NCI-H2029 treated with DMSO at 0.1 percent for 48 hours (cell line): ENCODE measurements at regions not wholly inside any gene's neighbourhood (a gene's known extent, or its start where the extent isn't known, plus 50 kb on each side); places are given as distances from the start of the nearest gene placed in this dataset.
"Not testable (repeated sequence)": the region's sequence is repeated elsewhere in the genome, so short reads cannot be mapped to it uniquely, and the experiment has no call there.

Experiments
- DNase-seq: peaks from one replicate; lab custom pipeline; 2025; lab: John Stamatoyannopoulos, UW

DNA sequence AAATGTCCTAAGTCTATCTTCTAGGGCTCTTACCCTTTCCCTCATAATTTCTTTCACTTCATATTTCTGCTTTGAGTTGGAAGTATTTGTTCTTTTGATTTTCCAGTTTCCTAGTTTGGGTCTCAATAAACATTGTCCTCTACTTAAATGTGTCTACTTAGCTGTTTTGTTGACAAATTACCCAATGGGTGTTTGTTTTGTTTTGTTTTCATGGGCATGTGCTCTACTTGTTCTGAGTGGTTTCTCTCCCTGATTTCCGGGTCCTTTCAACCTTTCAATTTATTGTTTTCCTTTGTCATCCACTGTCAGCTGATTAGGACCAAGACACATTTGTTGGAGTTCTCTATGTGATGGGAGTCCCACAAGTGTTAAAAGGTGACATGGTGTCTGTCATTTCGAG is 1181.4 kb downstream of the RPA4 start:
- DNase-seq: no peak

DNA sequence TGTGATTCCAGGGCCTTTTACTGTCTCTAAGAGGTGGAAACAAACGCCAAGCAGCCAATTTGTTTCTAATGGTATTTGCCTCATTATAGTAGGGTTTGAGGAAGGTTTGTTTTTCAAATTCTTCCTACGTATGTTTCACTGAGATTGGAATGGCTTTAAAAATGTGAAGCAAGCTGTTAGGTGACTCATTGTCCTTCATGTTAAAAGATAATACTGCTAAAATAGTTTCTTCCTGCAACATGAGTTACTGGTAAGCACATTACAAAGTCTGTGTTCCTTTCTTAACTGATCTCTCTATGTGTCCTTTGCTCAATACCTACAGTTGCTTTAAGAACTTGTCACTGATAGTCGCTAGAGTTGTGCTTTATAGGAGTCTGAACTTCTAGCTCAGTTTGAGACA is 1183.9 kb downstream of the RPA4 start:
- no peak for DNase-seq

DNA sequence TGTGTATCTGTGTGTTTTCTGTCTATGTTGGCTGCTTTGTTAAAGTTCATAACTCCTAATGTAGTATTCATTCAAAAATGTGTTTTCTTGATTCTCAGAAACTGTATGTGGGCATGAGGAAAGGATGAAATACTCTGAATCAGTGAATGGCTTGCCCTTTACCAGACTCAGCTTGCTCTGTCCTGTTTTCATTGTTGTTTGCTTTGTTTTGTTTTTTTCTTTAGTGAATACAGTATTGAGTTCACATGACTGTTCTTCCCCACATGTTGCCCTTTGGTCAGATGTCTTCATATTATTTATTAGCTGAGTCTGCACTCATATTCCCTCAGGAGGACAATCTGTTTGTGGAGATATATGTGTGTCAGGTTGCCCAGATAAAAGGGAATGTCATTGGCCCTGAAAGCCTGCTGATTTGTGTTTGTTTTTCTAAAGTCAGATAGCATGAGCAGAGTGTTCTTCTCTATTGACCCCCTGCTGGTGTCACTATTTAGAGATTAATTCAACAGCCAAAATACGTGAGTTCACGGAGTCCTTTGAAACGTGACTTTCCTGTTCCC is 1184.4 kb downstream of the RPA4 start:
- no peak for DNase-seq

DNA sequence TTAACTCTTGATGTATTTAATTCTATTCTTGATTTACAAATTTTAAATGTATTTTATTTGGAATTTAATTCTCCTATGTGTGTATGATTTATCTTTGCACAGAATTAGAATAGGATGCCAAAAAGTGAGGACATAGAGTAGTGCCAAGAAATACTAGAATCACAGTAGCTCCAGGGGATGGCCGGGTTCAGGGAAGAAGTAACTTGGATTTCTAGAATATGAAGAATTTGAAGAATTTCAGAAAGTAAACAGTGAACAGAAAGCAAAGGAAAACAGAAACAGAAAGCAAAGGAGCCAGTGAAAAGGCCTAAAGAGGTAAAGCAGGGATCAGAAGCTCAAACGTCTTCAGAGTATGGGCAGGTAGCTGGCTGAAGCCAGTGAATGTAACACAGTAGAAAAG is 1187.6 kb downstream of the RPA4 start:
- no peak for DNase-seq

DNA sequence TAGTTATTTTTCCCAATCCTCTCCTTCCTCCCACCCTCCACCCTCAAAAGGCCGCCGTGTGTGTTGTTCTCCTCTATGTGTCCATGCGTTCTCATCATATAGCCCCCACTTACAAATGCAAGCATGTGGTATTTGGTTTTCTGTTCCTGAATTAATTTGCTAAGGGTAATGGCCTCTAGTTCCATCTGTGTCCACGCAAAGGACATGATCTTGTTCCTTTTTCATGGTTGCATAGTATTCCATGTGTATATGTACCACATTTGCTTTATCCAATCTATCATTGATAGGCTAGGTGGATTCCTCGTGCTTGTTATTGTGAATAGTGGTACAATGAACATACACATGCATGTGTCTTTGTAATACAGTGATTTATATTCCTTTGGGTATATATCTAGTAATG is 1193.7 kb downstream of the RPA4 start:
- DNase-seq: no peak

DNA sequence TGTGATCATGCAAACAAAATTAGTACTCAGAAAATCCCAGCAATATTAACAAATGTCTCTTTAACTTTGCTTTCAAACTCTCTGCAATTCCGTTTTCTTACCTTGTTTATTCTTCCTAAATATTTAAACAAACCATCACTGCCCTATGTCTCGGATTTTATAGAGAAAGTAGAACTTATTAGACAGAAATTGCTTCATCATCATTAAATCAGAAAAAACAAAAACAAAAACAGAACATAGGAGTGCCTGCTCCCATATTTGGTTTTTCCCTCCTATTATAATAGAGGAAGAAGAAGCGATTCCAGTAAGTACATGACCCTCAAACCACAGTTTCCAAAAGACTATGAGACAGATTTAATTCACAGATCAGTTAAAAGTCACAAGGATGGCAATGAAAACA is 1228.0 kb downstream of the RPA4 start:
- DNase-seq: no peak

DNA sequence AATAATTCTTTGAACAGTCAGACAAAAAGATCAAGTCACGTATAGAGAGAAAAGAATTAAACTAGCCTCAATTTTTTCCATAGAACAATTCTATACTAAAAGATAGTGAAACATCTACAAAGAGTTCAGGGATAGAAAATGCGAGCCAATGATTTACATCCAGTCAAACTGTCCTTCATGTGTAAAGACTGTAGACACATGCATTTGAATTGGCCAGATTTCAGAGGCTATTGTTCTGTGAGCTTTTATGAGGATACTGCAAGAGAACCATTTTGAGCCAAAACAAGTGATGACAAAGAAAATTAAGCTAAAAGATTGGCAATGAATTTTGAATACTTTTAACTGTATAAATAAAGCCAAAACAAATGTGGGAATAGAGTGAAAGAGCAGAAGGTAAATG is 1230.3 kb downstream of the RPA4 start:
- no peak for DNase-seq

DNA sequence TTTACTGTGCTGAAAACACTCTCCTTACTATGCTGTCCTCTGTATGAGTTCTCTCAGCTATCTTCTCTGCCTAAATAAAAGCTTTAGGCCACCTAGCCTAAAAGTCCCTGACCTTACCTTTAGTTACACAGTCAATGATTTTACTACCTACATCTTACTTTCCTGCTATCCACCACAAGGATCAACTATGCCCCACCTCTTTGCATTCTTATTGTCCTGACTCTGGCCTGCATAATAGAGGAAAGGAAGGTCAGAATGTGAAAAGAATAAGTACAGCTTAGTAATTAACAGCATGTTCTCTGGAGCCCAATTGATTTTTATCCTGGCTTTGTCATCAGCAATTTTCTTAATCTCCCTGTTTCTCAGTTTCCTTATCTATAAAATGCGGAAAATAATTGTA is 1257.8 kb downstream of the RPA4 start:
- no peak for DNase-seq

DNA sequence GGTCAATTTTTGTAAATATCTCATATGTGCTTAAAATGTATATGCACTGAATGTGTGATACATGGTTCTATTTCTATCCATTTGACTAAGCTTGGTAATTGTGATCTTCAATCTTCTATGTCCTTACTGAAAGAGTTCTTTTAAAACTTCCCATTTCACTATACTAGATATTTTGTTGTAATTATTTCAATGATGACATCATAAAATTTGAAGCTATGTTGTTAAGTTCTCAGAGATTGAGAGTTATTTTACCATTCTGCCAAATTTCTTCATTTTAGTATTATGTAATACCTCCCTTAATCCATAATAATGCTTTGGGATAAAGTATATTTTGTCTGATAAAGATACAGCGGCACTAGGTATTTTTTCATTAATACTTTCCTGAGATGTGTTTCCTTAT is 1307.3 kb downstream of the RPA4 start:
- no peak for DNase-seq

DNA sequence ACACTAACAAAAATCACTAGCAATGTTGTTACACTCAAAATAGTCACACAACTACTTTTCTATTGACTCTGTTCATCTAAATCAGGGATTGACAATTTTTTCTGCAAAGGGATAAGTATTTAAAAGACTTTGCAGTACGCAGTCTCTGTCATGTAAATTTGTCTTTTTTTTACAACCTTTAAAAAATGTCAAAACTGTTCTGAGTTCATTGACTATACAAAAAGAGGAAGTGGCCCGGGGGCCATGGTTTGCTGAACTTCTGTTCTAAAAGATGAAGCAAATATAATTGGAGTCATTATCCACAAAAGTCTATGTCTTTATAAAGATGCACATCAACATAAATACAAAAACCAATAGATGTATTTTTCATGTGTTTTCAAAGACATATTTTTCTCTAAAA is 1310.3 kb downstream of the RPA4 start:
- DNase-seq: no peak

DNA sequence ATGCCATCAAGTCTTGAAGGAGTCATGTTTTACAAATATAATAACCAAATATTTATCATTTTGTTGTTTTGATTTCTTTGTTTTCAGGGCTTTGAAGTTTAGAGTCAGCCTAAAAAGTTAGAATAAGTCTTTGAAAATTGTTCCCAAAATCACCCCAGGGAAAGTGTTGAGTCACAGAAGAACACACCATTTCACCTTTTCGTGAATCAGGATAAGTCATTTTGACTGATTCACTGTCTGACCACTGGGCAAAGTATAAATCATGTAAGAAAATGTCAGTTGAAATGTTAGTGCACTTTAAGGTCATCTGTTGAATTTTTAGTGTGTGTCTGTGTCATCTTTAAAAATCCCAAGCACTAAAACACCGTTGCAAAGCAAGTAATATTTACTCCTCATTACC is 1320.1 kb downstream of the RPA4 start:
- DNase-seq: no peak

DNA sequence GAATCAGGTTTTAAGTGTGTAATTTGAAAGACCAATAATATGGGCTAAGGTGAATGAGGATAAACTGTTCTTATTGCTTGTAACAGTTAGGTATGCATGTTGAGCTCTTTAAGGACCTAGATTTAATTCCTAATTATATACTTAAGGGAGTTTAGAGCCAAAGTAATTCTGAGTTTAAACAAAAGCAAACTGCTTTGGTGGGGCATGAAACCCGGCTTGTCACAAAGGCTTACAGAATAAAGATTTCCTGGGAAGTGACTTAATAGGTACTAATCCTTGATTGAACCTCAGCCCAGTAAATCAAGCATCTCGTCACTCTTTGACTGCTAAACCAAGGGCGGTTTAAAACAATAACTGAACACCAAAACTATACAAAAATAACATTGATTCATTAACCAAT is 1324.2 kb downstream of the RPA4 start:
- DNase-seq: no peak

DNA sequence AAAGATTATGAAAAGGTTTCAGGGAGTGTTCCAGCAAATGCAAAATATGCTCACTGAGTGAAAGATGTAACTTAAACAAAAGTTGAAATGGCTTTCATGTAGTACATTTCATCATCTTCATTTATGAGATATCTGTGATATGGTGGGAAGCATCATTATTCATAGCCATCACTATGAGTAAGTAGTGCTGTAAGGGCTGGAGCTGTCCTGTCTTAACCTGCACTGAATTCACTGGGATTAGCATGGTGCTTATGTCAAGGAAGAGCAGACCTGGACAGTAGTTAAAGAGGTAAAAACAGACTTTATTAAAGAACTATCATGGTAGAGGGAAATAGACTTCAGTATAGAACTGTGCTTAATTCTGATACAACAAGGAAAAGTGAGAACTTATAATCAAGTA is 1347.3 kb downstream of the RPA4 start:
- no peak for DNase-seq

DNA sequence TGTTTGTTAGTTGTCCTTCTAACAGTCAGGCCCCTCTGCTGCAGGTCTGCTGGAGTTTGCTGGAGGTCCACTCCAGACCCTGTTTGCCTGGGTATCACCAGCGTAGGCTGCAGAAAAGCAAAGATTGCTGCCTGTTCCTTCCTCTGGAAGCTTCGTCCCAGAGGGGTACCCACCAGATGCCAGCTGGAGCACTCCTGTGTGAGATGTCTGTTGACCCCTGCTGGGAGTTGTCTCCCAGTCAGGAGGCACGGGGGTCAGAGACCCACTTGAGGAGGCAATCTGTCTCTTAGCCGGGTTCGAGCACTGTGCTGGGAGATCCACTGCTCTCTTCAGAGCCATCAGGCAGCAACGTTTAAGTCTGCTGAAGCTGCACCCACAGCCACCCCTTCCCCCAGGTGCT is 1356.4 kb downstream of the RPA4 start:
- not testable (repeated sequence) for DNase-seq

DNA sequence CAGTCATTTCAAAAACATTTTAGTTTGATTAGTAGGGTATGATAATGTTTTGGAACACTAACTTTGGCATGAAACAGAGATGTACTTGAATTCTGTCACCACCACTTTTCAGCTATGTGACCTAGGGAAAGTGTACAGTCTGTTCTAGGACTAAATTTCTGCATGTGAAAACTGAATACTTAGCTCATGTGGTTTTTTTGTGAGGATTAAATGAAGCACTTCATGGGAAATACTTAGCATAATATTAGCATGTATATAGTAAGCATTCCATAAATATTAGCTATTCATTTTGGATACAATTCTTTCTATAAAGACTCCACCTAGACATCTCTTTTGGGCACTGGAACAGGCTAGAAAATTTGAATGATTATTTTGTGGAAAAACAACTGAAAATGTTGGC is 1379.4 kb downstream of the RPA4 start:
- no peak for DNase-seq

DNA sequence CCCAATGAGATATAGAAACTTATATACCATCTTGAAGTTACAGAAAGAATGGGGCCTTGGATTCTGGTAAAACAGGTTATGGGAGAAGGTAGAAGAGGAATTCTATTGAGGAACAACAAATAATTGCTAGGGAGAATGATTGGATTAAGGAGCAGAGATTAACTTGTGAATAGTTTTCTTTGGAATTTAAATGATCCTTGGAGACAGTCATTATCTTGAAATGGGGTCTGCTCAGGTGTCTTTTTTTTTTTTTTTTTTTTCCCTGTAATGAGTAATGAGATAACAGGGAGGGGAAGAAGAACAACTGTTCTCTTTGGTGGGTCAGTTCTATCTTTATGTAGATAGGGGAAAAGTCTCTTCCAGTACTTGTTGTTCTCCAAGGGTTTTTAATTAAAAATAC is 1406.0 kb downstream of the RPA4 start:
- no peak for DNase-seq

DNA sequence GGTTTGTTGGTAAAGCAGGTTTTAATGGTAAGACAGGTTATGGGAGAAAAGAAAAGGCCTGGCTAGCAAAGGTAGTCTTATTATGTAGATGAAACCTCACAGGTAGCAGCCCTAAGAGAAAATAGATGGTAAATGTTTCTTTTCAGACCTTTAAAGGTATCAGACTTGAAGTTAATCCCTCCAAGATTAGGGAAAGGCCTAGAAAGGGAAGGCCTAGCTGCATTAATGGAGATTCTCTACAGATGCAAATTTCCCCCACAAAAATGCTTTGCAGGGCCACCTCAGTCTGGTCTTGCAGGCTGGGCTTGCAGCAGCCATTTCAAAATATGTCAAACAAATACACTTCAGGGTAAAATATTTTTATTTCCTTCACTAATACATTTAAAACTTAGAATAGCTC is 1410.6 kb downstream of the RPA4 start:
- no peak for DNase-seq

DNA sequence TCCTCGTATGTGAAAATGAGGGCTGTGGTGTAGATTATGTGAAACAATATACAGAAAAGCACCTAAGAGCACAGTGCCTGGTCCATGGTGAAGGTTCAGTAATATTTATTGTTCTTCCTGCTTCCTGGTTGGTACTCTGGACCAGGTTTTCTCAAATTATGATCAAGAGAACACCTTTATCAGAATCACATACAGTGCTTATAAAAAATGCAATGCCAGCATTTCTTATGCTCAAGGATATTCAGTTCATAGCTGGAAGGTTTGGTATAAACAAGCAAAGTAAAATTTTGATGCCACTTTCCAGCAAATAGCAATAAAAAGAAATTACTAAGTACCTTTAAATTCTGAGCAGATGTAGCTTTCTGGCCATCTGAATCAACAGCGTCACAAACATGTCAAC is 1412.4 kb downstream of the RPA4 start:
- no peak for DNase-seq

DNA sequence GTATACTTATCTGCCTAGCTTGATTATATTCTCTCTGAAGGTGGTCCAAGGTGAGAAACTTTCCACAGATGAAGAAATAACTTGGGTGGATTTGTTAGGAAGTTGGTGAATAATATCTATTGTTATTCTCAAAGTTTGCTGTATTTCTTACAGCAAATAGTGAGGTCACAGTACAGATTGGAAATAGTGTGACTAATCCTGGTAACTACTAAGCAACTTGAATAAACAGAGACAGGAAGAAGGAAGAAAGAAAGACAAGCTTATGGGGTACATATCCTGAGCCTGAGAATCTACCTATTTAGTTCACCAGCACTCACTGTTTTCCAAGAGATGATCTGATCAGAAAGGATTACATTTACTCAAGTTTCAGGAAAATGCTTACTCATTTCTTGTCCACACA is 1416.1 kb downstream of the RPA4 start:
- DNase-seq: no peak

DNA sequence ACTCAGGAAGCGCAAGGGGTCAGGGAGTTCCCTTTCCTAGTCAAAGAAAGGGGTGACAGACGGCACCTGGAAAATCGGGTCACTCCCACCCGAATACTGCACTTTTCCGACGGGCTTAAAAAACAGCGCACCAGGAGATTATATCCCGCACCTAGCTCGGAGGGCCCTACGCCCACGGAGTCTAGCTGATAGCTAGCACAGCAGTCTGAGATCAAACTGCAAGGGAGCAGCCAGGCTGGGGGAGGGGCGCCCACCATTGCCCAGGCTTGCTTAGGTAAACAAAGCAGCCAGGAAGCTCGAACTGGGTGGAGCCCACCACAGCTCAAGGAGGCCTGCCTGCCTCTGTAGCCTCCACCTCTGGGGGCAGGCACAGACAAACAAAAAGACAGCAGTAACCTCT is 1416.8 kb downstream of the RPA4 start:
- not testable (repeated sequence) for DNase-seq

DNA sequence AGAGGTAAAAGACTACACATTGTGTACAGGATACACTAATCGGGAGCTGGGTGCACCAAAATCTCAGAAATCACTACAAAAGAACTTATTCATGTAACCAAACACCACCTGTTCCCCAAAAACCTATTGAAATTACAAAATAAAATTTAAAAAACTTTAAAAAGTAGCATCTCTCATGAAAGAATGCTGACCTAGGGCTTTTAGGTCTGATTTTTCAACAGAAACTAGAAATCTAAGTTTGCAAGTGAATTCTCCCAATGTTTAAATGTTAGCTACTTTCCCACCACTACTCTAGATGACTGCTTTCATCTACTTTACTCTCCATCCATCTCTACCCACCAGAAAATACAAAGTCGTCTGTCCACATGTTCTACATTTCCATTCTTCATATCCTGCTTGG is 1447.7 kb downstream of the RPA4 start:
- DNase-seq: no peak

DNA sequence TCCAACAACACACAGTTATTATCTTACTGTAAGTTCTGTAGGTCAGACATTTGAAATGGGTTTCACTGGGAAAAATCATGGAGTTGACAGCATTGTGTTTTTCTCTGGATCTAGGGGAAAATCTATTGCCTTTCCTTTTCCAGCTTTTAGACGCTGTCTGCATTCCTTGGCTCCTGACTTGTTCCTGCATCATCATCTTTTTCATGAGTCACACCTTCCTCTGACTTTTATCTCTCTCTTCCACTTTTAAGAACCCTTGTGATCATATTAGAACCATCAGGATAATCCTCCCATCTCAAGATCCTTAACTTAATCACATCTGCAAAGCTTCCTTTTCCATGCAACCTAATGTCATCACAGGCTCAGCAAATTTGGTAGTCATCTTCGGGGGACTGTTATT is 1454.8 kb downstream of the RPA4 start:
- DNase-seq: no peak

DNA sequence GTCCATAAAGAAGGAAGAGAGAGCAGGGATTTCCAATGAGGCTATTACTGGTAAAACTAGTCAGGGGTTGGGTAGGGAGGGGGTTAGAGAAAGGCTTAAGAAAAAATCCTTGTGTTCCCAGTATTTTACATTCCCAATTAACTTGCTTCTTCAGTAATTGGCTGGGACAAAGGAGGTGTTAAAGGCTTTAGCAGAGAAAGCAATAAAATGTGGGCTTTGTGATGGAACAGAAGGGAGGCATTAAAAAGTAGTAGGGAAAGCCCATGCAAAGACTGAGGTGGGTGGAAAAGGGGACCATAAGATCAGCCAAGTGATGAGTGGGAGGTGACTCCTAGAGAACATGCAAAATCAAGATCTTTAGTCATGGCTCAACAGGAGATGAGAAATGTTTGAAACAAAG is 1467.2 kb downstream of the RPA4 start:
- no peak for DNase-seq

DNA sequence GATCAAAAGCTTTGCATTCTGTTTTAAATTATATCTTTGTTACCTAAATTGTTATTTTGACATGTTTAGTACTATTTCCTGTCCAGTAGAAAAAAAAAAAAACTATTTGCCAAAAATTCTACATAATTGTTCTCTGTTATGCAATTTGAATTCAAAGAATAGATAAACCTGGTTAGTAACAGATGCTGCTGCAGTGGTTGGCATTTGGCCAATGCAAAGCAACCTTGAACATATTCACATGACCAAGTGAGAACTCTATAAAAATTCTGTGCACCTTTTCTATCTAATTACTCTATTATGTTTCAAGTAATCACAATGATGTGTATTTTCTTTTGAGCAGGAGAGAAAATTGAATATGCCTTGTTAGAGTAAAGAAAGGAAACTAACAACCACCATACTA is 1473.4 kb downstream of the RPA4 start:
- DNase-seq: no peak

DNA sequence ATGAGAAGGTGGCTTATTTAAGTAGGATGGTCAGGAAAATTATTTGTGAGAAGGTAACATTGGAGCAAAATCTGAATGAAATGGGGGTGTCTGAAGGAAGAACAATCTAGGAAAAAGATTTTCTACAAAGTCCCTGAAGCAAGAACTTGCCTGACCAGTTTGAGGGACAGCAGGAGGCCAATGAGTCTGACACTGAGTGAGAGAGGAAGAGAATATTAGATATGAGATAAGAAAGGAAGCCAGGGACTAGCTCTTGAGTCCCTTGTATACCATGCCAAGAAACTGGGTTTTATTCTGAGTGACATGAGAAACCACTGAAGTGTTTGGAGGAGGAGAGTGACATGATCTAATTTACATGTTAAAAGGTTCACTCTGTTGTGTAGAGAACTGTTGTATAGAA is 1478.9 kb downstream of the RPA4 start:
- no peak for DNase-seq
